Frontal cortex (tissue), 3 donors: ENCODE measurements at regions not wholly inside any gene's neighbourhood (a gene's known extent, or its start where the extent isn't known, plus 50 kb on each side); places are given as distances from the start of the nearest gene placed in this dataset.
A peak's percentile ranks its signal among the peaks of the same experiment; 100 is the strongest.

Source experiments
- DNase-seq, 2 donors: peaks; one replicate each; pipeline ENCODE4 v3.0.0; 2012; ENCODE audit warnings: low spot score in 2 of 2
- FAIRE-seq: peaks from 2 replicates; lab custom pipeline; 2012; peaks lifted over from hg19 to GRCh38; lab: Jason Lieb, UNC
- donor health status: control.
- donor health status: control.
- donor health status: control.

DNA sequence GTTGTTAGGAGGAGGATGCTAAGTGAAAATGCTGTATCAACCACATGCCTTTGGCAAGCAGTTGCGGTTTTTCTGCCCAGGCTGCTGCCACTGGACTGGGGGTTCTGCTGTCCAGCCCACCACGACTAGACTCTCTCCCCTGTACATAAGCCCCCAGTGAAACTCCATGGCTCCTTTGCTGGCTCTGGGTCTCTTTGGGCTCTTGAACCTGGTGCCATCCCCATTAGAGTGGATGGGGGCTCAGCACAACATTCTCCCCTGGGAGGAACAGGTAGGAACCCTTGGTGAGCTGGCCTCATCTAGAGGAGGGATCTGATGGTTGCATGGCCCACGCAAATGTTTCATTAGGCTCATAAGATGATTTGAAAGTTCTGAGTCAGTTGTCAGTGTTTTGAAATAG is 204.8 kb upstream of the KCNG1 start:
- DNase-seq (no peak), FAIRE-seq (no peak)

DNA sequence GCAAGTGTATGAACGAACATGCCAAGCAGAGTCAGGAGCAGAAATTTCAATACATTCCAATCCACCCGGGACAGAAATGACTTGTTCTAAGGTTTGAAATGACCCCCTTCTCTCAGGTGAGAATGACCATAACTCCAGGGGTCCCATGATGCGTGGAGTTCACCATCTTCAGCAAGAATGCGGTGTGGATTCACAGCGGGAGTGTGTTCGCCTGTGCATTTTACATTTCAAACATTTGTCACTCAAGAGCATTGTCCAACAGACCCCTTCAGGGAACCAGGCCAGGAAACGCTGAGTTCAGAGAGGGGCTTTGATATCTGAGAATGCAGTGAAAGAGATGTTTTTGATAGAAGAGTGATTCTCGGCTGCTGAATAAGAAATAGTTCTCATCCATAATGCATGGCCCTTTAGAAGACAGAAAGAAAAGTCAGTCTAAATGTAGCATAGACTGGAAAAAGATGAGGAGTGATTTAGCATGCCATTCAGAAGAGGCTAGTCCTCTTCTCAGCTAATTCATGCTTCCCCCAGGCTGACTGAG is 200.3 kb upstream of the KCNG1 start:
- DNase-seq (no peak), FAIRE-seq (no peak)

DNA sequence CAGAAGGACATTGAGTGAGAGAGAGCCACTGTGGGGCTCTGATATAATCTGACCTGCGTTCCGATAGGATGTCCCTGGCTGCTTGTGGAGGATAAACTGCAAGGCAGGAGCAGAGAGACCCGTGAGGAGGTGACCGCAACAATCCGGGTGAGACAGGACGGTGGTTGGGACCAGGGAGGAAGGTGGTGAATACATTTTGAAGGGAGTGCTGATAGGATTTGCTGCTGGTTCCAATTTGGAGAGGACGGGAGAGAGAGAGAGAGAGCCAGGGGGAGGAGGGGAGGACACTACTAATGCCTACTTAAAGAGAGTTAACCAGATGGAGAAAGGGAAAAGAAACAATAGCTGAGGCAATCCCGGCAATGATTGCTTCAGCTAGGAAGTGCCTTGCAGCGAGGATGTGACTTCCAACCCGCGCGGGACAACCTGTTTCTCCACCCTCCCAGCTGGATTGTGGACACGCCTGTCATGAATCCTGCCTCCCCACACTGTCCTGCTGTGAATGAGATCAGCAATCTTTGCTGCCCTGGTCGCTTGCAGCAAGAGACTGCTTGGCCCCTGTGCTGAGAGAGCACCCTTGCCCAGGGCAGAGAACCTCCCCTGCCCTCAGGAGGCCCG is 199.0 kb upstream of the KCNG1 start:
- no peak for DNase-seq

DNA sequence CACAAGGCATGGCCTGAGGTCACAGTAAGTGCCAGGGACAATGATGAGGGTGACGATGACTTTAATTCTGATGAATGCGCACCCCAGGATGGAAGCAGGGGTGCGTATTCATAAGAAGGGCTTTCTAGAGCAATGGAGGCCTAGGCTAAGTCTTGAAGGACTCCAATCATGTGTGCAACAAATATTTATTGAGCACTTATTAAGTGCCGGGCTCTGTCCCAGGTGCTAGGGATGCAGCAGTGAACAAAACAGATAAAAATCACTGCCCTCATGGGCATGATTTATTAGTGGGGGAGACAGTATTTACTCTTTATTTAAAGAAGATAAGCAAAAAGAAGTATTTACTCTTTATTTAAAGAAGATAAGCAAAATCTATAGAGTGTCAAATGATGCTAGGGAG is 198.2 kb upstream of the KCNG1 start:
- DNase-seq (no peak), FAIRE-seq (no peak)

More for the DNA sequence above, 199.0 kb upstream of the KCNG1 start:
- no peak for FAIRE-seq

DNA sequence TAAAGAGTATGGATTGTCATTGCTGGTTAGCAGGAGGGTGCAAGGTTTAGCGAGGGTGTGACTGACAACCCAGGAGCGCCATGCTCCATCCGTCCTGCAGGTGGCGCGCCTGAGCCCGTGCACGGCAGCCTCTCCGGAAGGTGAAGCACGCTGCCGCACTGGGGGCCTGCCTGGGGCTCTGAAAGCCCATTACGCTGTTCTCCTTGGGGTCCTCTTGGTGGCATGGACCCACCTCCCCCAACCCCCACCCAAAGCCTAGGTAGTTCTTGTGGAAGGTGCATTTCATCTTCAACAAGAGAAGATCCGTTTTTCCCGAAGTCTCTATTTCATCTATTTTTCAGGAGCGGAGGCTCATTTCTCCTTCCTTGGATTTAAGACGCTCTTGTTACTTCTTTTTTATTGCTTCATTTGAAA is 197.4 kb upstream of the KCNG1 start:
- DNase-seq (peak; percentile 17 to 32), FAIRE-seq (no peak)

DNA sequence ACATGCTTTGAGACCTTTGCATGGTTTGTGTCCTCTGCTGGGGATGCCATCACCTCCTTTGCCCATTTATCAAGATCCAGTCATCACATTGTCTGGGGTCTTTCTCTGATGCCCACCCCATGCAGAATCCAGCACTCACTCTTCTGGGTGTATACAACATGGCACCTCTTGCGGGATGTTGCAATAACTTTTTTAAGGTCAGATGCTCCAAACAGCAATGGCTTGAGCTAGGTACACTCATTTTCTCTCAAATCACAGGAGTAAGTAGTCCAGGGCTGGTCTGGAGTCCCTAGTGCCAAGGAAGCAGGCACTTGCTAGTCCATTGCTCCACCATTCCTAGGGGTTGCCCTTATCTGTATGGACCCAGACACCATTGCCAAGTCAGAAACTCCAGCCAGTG is 196.6 kb upstream of the KCNG1 start:
- no peak for DNase-seq
- FAIRE-seq, result no peak

DNA sequence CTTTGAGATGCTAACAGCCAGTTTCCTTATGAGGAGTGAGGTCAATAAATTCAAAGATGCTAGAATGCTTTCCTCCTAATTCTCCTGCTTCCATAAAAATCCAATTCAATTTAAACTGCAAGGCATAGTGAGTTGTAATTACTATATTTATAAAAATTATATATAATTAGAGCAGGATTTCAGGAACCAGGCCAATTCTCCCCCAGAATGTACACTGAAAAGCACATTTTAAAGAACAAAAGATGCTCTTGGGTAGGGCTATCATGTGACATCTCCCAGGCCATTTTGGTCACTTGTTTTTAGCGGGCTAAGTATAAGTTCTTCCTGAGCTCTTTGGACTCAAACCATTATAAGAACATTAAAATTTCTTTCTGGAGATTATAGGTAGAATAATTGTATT is 195.7 kb upstream of the KCNG1 start:
- FAIRE-seq, result no peak
- no peak for DNase-seq

DNA sequence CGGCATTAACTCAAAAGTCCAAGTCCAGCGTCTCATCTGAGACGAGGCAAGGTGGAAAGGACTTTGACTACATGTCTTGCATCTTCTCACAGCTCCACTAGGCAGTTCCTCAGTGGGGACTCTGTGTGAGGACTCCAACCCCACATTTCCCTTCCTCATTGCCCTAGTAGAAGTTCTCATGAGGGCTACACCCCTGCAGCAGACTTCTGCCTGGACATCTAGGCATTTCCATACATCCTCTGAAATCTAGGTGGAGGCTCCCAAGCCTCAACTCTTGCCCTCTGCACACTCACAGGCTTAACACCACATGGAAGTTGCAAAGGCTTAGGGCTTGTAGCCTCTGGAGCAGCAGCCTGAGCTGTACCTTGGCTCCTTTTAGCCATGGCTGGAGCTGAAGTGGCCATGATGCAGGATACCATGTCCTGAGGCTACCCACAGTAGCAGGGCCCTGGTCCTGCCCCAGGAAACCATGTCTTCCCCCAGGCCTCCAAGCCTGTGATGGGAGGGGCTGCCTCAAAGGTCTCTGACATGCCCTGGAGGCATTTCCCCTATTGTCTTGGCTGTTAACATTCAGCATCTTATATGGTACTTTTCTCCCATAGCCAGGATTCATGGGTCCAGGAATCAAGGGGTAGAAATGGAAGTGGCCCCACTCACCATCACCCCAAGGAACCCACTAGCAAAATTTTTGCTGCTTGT is 194.6 kb upstream of the KCNG1 start:
- FAIRE-seq, result no peak
- no peak for DNase-seq

DNA sequence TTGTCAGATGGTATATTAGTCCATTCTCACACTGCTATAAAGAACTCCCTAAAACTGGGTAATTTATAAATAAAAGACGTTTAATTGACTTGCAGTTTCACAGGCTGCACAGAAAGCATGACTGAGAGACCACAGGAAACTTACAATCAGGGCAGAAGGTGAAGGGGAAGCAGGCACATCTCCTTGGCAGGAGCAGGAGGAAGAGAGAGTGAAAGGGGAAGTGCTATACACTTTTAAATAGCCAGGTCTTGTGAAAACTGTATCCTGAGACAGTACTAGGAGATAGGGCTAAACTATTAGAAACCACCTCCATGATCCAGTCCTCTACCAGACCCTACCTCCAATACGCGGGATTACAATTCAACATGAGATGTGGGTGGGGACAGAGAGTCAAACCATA is 193.9 kb upstream of the KCNG1 start:
- DNase-seq (no peak), FAIRE-seq (no peak)

DNA sequence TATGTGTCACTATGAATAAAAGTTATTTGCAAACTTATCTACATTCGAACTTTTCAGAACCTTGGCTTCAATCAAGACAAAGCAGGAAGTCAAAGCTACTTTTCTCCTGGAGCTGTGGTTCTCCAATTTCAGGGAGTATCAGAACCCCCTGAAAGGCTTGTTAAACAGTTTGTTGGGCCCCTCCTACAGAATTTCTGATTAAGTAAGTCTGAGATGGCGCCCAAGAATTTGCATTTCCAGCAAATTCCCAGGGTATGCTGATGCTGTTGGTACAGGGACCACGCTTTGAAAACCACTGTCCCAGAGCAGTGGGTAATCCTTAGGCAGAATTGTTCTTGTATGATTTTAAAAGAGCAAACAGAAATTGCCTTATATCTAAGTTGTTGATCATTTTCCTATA is 189.9 kb upstream of the KCNG1 start:
- DNase-seq, result no peak

DNA sequence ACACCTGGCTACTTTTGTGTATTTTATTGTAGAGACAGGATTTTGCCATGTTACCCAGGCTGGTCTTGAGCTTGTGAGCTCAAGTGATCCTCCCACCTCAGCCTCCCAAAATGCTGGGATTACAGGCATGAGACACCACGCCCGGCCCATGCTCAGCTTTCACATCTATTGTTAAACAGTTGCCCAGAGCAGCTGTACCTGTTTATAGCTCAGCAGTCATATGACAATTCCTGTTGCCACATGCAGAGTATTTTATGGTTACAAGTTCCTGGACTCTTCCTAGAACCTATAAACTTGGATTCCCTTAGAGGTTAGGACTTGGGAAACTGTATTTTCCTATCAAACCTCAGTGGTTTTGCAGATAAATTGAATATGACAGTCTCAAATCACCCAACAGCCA is 188.3 kb upstream of the KCNG1 start:
- no peak for DNase-seq
- FAIRE-seq, result no peak

More for the DNA sequence above, 189.9 kb upstream of the KCNG1 start:
- no peak for FAIRE-seq

DNA sequence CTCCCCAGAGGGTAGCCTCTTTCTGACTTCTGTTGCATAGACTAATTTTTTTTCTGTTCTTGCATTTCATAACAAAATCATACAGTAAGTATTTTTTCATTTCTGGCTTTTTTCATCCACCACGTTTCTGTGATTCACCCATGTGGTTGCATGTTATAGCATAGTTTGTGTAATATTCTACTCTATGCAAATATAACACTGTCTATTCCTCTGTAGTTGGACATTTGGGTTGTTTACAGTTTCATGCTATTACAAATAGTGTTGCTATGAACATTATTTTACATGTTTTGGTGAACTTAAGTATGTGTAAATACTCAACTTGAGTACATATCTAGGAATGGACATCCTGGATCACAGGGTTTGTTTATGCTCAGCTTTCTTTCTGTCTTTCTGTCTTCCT is 187.2 kb upstream of the KCNG1 start:
- DNase-seq, result no peak
- no peak for FAIRE-seq

DNA sequence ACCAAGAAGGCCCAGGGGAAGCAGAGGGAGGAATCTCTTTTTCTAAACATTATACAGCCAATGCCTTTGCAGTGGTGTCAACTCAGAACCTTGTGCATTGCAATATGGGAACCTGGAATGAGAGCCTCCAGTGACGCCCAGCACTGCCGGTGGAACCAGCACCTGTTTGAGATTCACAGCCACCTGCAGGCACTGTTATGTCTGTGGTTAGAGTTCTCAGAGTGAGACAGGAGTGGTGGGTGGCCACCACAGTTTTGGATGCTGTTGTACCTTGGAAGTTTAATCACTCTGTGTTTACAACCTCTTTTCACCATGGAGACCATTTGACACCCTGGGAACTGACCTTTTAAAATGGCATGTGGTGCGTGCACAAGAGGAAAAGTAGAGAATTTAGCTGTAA is 185.3 kb upstream of the KCNG1 start:
- DNase-seq, result no peak
- no peak for FAIRE-seq

DNA sequence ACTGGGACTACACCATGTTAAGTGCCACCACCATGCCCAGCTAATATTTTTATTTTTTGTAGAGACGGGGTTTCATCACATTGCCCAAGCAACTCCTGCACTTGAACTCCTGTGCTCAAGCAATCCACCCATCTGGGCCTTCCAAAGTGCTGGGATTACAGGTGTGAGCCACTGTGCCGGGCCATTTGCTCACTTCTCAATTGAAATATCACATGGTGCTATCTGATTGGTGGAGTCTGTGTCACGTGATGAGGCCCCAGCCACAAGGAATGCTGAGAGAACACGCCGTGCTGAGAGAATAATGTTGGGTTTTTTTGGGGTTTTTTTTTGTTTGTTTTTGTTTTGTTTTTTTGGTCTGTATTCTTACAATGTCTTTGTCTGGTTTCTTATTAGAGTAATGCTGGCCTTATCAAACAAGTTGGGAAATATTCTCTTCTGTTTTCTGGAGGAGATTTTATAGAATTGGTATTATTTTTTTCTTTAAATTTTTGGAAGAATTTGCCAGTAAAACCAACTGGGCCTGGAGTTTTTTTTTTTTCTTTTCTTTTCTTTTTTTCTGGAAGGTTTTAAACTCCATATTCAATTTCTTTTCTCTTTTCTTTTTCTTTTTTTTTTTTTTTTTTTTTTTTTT is 183.2 kb upstream of the KCNG1 start:
- no peak for DNase-seq
- FAIRE-seq, result no peak

DNA sequence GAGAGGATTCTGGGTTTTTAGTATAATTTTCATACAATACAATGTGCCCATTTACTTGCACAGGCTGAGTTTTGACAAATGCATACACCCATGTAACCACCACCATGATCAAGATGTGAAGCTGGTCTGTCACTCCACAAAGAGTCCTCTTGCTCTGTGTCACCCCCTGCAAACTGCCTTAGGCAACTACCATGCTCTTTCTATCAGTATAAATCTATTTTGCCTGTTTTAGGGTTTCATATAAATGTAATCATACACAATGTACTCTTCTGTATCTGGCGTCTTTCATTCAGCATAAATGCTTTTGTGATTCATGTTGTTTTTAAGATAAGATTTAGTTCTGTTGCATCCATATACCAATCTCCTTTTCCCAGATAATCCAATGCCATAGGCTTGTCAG is 181.9 kb upstream of the KCNG1 start:
- DNase-seq (no peak), FAIRE-seq (no peak)

DNA sequence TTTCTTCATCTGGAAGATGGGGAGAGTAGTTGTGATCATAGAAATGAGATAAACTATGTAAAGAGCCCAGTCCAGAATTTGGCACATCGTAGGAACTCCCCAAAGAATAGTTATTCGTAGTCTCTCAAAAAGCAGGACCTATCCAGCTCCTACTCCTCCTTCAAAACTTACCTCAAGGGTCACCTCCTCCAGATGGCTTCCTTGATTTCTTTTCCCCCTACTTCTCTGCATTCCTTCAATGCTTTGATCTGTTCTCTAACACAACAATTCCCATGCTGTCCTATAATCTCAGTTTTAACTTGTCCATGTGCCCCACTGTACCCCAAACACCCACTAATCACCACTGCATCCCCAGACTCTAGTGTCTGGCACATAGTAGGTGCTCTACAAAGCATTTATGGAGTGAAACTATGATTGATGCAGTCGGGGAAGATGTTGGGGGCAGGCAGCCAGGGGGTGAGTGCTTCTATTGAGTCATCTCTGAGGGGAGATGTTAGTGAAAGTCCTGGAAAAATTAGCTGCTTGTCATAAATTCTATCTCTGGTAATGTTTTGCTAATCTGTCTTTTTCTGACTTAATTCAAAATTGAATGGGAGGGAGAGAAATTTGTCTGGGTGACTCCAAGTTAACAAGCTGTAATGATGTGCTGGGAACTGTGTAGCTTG is 181.3 kb upstream of the KCNG1 start:
- DNase-seq (no peak), FAIRE-seq (no peak)

DNA sequence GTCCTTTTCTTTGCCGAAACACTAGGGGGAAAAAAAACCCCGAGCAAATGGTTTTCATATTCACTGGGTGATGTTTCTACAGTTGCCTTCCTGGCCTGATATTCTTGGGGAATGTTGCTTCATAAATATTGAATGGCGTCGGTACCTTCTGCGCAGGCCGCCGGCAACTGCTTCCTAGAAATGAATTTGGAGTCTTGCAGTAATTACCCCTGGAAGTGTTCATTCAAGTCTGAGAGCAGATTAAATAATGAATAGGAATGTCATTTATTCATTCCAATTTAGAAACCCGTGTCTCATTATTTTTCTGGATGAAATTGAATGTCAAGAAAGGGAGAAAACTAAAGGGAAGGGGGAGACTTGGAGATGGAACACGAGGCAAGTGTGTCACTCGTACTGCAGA is 179.4 kb upstream of the KCNG1 start:
- no peak for DNase-seq
- FAIRE-seq, result no peak

DNA sequence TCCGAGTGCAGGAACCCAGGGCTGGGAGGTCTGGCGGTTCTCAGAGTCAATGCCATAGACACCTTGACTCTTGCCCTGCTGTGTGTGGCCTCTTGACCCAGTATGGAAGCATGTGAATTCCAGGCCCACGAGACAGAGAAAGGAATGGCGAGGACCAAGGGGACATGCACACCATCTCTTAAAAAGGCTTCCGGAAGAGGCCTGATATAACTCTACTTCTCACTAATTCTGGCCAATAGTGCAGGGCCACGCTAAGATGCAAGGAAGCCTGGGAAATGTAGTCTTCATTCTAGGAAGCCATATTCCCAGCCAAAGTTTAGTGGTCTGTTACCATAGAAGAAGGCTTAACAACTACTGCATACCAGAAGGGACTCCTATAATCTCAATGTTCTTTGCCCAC is 177.0 kb upstream of the KCNG1 start:
- FAIRE-seq, result no peak
- DNase-seq, result no peak

DNA sequence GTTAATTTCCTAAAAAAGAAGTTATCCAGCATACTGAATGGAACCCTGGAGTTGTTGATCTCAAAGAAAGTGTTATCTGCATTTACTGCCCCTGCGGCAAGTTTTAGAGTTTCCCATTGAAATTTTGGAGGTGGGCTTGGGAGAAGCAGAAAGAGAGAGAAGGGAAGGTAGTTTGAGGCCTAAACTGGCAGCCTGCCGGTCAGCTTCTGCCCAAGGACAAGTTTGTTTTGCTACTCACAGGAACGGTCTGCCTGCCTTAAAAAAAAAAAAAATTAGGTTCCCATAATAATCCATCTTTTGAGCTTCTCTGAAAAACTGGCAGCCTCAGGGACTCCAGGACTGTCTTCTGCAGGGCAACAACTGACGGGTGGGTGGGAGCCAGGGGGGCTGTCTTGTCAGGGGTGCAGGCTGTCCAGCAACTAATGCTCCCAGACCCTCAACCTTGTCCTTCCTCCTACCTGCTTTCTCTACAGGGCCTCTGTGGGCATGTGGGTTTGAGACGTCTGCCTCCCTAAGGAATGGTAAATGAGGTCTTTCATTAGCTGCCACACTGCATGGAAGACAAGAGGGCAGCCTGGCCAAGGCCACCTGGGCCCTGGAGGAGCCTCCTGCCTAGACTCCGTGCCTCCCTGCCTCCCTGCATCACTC is 176.1 kb upstream of the KCNG1 start:
- FAIRE-seq, result no peak
- no peak for DNase-seq

DNA sequence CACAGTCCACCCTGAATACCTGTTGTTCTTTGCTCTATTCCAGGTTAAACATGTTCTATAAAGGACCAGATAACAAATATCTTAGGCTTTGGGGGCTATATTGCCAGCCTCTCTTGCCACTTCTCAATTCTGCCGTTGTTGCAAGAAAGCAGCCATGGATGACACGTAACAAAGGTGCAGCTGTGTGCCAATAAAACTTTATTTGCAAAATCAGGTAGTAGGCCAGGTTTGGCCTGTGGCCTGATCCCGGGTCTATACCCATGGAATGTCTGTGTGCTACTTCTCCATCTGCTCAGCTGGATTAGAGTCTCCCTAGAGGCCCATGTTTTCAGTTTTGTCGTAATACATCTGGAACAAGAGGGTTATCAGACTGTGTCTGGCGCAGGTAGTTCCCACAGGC is 175.3 kb upstream of the KCNG1 start:
- no peak for FAIRE-seq
- DNase-seq, result no peak
